ENCODE measurements at regions not wholly inside any gene's neighbourhood (a gene's known extent, or its start where the extent isn't known, plus 50 kb on each side); places are given as distances from the start of the nearest gene placed in this dataset.
"Not testable (repeated sequence)": the region's sequence is repeated elsewhere in the genome, so short reads cannot be mapped to it uniquely, and the experiment has no call there.

DNA sequence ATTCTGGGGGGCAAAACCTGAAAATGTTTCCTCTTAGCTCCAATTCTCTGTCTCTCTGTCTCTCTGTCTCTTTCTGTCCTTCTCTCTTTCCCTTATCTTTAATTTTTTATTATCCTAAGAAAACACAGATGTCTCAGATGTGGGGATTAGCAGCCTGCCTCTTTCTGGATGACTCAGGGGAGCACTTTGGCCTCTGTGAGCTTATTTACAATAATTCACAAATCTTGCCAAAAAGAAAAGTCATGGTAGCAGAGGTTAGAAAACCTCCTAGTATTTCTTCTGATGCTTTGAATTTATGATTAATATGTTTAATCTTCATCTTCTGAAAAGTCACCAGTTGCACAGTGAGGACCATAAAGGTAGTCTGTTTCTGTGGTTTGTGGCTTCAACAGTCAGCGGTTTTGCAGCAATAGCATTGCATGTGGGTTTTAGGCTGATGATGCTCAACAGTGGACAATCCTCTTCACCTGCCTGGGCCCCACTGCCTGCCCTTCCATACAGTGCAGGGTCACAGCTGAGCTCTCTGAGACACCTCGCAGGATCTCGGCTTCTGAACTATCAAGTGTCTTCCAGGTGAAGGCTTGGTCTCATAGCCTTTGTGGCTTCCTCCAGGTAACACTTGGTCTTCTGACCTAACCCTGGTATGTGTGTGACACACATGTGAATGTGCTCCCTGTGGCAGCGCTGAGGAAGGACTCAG is 135.7 kb upstream of the DUSP22 start:
- 26% methylated on average over 4 of the region's 4 CpGs for WGBS (ENCODE audit: low lambda C conversion rate)
- CTCF ChIA-PET = interaction anchor here (1.3 kb wide), 1 partner anchor 13 kb away, joined by 3 read pairs; no protein-coding TSS in a partner anchor

GRCh38 chr6:157176-157575 is 135.1 kb upstream of the DUSP22 start:
- H3K9ac ChIP-seq; H3K4me3 ChIP-seq (ENCODE audit: low read depth in 2 of 2, low read length in 1 of 2); DNase-seq; H3F3A ChIP-seq (replicated peaks; ENCODE audit: insufficient read depth); H3K36me3 ChIP-seq (replicated peaks in 1 of 2; ENCODE audit: control insufficient read depth in 1 of 2, insufficient read depth in 2 of 2, low read length in 1 of 2); H3K4me1 ChIP-seq (ENCODE audit: control insufficient read depth in 1 of 2, insufficient read depth in 2 of 2, low read depth in 1 of 2, low read length in 1 of 2); H2AFZ ChIP-seq (ENCODE audit: low read depth); H3K27ac ChIP-seq (ENCODE audit: low read depth in 2 of 2, low read length in 1 of 2); POLR2A ChIA-PET; H3K4me2 ChIP-seq; CTCF ChIA-PET; H4K20me1 ChIP-seq (ENCODE audit: insufficient read depth); H3K9me3 ChIP-seq; H3K79me2 ChIP-seq (ENCODE audit: insufficient read depth); H3K9me2 ChIP-seq: not testable (repeated sequence)
- 0% methylated on average over 4 of the region's 4 CpGs for WGBS (ENCODE audit: low lambda C conversion rate)
- H3K27me3 ChIP-seq (ENCODE audit: insufficient read depth) = peaks cover 30% of the 10 kb centered on the region; the same call in 1 of the 2 replicates
- TF ChIP-seq, protein P1, sequence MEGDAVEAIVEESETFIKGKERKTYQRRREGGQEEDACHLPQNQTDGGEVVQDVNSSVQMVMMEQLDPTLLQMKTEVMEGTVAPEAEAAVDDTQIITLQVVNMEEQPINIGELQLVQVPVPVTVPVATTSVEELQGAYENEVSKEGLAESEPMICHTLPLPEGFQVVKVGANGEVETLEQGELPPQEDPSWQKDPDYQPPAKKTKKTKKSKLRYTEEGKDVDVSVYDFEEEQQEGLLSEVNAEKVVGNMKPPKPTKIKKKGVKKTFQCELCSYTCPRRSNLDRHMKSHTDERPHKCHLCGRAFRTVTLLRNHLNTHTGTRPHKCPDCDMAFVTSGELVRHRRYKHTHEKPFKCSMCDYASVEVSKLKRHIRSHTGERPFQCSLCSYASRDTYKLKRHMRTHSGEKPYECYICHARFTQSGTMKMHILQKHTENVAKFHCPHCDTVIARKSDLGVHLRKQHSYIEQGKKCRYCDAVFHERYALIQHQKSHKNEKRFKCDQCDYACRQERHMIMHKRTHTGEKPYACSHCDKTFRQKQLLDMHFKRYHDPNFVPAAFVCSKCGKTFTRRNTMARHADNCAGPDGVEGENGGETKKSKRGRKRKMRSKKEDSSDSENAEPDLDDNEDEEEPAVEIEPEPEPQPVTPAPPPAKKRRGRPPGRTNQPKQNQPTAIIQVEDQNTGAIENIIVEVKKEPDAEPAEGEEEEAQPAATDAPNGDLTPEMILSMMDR (IDR thresholded peaks at IDR 0.05) = peak; percentile 40

More for the DNA sequence above, 135.7 kb upstream of the DUSP22 start:
- H3F3A ChIP-seq (replicated peaks; ENCODE audit: insufficient read depth); H4K20me1 ChIP-seq (ENCODE audit: insufficient read depth); H3K36me3 ChIP-seq (replicated peaks in 1 of 2; ENCODE audit: control insufficient read depth in 1 of 2, insufficient read depth in 2 of 2, low read length in 1 of 2); H3K4me1 ChIP-seq (ENCODE audit: control insufficient read depth in 1 of 2, insufficient read depth in 2 of 2, low read depth in 1 of 2, low read length in 1 of 2); H3K9me2 ChIP-seq; H2AFZ ChIP-seq (ENCODE audit: low read depth); H3K79me2 ChIP-seq (ENCODE audit: insufficient read depth); H3K9ac ChIP-seq; H3K9me3 ChIP-seq; POLR2A ChIA-PET; DNase-seq; H3K4me3 ChIP-seq (ENCODE audit: low read depth in 2 of 2, low read length in 1 of 2); H3K4me2 ChIP-seq; H3K27ac ChIP-seq (ENCODE audit: low read depth in 2 of 2, low read length in 1 of 2): not testable (repeated sequence)
- peaks cover 35% of the 10 kb centered on the region; the same call in 1 of the 2 replicates for H3K27me3 ChIP-seq (ENCODE audit: insufficient read depth)

- H3K4me3 ChIP-seq (ENCODE audit: low read depth in 2 of 2, low read length in 1 of 2); POLR2A ChIA-PET: not testable (repeated sequence)
- 48% methylated on average over 2 of the region's 2 CpGs for WGBS (ENCODE audit: low lambda C conversion rate)
These were observed 130.6 kb upstream of the DUSP22 start for GRCh38 chr6:161657-162056.

DNA sequence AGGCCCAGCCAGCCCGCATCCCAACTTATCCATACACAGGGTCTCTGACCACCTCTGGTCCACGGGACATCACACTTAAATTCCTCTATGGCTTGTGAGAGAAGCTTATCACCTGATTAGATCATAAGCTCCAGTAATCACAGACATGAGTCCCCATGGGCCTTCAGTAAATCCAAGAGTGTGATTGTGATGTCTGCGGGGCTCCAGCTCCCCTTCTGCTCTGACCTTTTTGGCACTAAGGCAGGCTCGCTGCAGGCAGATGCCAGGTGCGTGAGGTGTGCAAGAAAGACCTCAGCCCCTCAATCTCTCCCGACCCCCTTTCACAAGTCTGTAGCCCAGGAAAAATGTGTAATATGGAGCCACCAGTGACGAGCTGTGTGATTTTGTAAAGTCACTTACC is 127.6 kb upstream of the DUSP22 start:
- ChIA-PET POLR2A (no interaction called here), CTCF (interaction anchor here (0.6 kb wide), 1 partner anchor 49 kb away, joined by 4 read pairs; no protein-coding TSS in a partner anchor)
- Histone ChIP-seq H3K4me1 (ENCODE audit: control insufficient read depth in 1 of 2, insufficient read depth in 2 of 2, low read depth in 1 of 2, low read length in 1 of 2) (no peaks in the 10 kb centered on the region), H3K9me2 (no peaks in the 10 kb centered on the region), H3K27me3 (ENCODE audit: insufficient read depth) (peaks cover 16% of the 10 kb centered on the region; the same call in 1 of the 2 replicates), H3K9ac (no peak overlapping the region), H3K4me3 (ENCODE audit: low read depth in 2 of 2, low read length in 1 of 2) (no peak overlapping the region), H3K36me3 (replicated peaks in 1 of 2; ENCODE audit: control insufficient read depth in 1 of 2, insufficient read depth in 2 of 2, low read length in 1 of 2) (no peaks in the 10 kb centered on the region), H3K9me3 (no peaks in the 10 kb centered on the region), H3F3A (replicated peaks; ENCODE audit: insufficient read depth) (no peaks in the 10 kb centered on the region), H3K79me2 (ENCODE audit: insufficient read depth) (no peaks in the 10 kb centered on the region), H4K20me1 (ENCODE audit: insufficient read depth) (no peaks in the 10 kb centered on the region), H3K27ac (ENCODE audit: low read depth in 2 of 2, low read length in 1 of 2) (no peak overlapping the region), H2AFZ (ENCODE audit: low read depth) (no peak overlapping the region), H3K4me2 (no peak overlapping the region)
- 21% methylated on average over 7 of the region's 7 CpGs for WGBS (ENCODE audit: low lambda C conversion rate)
- no peak for DNase-seq
- TF ChIP-seq FOXM1 (IDR thresholded peaks at IDR 0.05; ENCODE audit: low read depth) (no peak), RFX5 (IDR thresholded peaks at IDR 0.05; ENCODE audit: low read length) (no peak), NRF1 (IDR thresholded peaks at IDR 0.05; ENCODE audit: low read depth, low read length) (no peak), TEAD4 (IDR thresholded peaks at IDR 0.05; ENCODE audit: borderline replicate concordance, insufficient read depth) (no peak), USF1 (IDR thresholded peaks at IDR 0.05; ENCODE audit: borderline replicate concordance, low read depth) (no peak), REST (IDR thresholded peaks at IDR 0.05; ENCODE audit: low read depth, low read length) (no peak)

More at GRCh38 chr6:161657-162056, 130.6 kb upstream of the DUSP22 start:
- CTCF ChIA-PET; H3F3A ChIP-seq (replicated peaks; ENCODE audit: insufficient read depth); H3K27ac ChIP-seq (ENCODE audit: low read depth in 2 of 2, low read length in 1 of 2); H3K36me3 ChIP-seq (replicated peaks in 1 of 2; ENCODE audit: control insufficient read depth in 1 of 2, insufficient read depth in 2 of 2, low read length in 1 of 2); H3K79me2 ChIP-seq (ENCODE audit: insufficient read depth); H3K9ac ChIP-seq; H2AFZ ChIP-seq (ENCODE audit: low read depth); H3K4me1 ChIP-seq (ENCODE audit: control insufficient read depth in 1 of 2, insufficient read depth in 2 of 2, low read depth in 1 of 2, low read length in 1 of 2); H3K9me2 ChIP-seq; H4K20me1 ChIP-seq (ENCODE audit: insufficient read depth); H3K9me3 ChIP-seq; H3K4me2 ChIP-seq; DNase-seq: not testable (repeated sequence)
- H3K27me3 ChIP-seq (ENCODE audit: insufficient read depth) = peaks cover 32% of the 10 kb centered on the region; the same call in 1 of the 2 replicates

Data from SK-N-SH (cell line).